Peyer's patch (tissue), 4 donors: ENCODE measurements at regions not wholly inside any gene's neighbourhood (a gene's known extent, or its start where the extent isn't known, plus 50 kb on each side); places are given as distances from the start of the nearest gene placed in this dataset.

Experiments
- POLR2A ChIP-seq, 2 donors: fragments of 450-650 bp; IDR thresholded peaks; one replicate each; pipeline ENCODE4 v1.5.1; 2017; ENCODE audit warnings: antibody characterized with exemption in 2 of 2, mild to moderate bottlenecking in 2 of 2, moderate library complexity in 2 of 2
- TF ChIP-seq, protein P1 (sequence below), 6 experiments: fragments of 450-650 bp in 4 of 6; fragments of 200-600 bp in 2 of 6; sonication (generic) in 1 of 6; IDR thresholded peaks; one replicate each; pipeline ENCODE4 v1.5.1; 2017 to 2019; ENCODE audit warnings: antibody characterized with exemption in 6 of 6, mild to moderate bottlenecking in 3 of 6, moderate library complexity in 1 of 6

DNA sequence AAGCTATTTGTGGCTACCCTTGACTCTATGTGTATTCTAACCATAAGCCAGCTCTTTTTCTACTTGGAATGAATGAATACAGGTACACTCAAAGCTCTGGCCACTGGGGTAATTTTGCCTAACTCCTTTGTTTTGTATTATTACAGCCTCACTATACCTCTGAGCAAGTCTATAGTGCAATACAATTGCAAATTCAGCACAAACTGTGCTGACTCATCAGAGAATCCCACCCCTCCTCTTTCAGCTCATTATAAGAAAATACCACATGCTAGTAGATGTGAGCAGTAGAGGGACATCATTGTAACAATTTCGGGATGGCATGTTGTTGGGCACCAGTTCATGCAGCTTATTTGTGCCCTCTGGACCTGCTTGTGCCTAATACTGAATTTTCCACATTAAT, 1382.2 kb downstream of the SLITRK5 start:
- TF ChIP-seq POLR2A (IDR thresholded peaks at IDR 0.05) = no peak
- TF ChIP-seq, protein P1, sequence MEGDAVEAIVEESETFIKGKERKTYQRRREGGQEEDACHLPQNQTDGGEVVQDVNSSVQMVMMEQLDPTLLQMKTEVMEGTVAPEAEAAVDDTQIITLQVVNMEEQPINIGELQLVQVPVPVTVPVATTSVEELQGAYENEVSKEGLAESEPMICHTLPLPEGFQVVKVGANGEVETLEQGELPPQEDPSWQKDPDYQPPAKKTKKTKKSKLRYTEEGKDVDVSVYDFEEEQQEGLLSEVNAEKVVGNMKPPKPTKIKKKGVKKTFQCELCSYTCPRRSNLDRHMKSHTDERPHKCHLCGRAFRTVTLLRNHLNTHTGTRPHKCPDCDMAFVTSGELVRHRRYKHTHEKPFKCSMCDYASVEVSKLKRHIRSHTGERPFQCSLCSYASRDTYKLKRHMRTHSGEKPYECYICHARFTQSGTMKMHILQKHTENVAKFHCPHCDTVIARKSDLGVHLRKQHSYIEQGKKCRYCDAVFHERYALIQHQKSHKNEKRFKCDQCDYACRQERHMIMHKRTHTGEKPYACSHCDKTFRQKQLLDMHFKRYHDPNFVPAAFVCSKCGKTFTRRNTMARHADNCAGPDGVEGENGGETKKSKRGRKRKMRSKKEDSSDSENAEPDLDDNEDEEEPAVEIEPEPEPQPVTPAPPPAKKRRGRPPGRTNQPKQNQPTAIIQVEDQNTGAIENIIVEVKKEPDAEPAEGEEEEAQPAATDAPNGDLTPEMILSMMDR (IDR thresholded peaks at IDR 0.05) = no peak
